ENCODE measurements at regions not wholly inside any gene's neighbourhood (a gene's known extent, or its start where the extent isn't known, plus 50 kb on each side); places are given as distances from the start of the nearest gene placed in this dataset.

DNA sequence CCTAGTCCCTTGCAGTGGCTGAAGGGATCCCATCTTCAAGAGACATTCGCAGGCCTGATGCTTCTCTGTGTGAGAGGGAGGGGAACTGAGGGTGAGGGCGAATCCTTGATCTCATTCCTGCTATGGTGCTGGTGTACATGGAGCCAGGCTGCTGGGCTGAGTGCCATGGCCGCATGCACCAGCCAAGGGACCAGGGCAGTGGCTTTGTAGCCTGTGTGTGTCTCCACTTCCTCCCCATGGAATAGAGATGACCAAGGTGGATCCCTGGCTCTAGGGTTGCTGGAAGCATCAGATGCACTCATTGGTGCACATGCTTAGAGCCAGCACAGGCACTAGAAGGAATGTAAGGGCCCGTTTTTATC, 195.0 kb downstream of the FOXL1 start:
- no peak for DNase-seq (ENCODE audit: low read depth in 2 of 2)

DNA sequence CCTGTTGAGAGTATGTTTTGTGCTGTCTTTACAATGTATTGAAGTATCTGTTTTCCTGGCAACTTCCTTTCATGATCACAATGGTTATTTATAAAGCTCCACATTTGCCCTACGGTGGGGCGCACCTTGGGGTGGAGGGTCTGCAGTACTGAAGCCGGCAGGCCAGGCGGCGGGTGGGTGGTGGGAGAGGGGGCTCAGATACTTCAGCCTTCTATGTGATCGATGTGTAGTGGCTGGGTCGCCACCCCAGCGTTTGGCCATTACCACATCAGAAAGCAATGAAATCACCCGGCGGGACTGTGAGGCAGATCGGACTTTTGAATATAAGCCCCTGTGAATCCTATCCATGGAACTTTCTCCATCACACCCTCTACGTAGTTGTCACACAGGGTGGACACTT, 196.6 kb downstream of the FOXL1 start:
- DNase-seq (ENCODE audit: low read depth in 2 of 2) = no peak

DNA sequence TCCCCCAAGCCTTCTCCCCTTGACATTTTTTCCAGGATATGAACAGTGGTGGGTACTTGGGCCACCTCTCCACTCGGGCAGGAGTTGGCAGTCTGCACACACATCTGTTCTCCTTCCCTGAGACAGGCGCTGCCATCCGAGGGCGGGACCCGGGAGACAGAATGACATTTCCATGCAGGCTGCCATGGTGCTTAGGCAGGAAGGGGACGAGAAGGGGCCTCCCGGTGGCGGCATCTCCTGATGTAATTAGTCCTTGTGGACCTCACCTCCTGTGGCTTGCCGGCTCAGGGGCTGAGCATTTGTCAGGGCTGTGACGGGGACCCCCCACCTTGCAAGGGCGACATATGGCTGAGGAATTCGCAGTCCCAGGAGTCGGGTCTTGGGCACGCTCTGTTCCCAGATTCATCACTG, 197.2 kb downstream of the FOXL1 start:
- DNase-seq (ENCODE audit: low read depth in 2 of 2) = no peak

DNA sequence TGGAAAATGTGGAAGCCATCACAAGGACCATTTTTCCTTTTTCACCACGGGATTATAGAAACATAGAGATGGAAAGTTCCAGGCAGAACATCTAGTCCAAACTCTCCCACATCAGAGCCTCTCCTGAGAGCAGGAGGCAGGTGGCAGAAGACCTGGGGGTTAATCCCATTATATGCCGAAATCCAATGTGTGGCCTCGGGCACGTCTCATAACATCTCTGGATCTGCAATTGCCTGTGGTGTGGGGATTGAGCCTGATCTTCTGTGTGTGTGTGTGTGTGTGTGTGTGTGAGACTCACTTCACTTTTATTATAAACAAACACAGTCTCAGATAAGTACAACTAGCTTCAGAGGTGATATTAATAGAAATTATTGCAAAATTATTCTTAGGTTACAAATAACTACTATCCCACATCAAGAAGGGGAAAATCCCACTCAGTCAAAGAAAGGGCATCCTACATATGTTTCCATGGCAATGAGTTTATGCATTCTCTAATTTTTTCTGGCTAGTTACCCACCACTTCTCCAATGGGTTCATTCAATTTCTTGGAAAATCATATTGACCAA, 199.1 kb downstream of the FOXL1 start:
- no peak for DNase-seq (ENCODE audit: low read depth in 2 of 2)

DNA sequence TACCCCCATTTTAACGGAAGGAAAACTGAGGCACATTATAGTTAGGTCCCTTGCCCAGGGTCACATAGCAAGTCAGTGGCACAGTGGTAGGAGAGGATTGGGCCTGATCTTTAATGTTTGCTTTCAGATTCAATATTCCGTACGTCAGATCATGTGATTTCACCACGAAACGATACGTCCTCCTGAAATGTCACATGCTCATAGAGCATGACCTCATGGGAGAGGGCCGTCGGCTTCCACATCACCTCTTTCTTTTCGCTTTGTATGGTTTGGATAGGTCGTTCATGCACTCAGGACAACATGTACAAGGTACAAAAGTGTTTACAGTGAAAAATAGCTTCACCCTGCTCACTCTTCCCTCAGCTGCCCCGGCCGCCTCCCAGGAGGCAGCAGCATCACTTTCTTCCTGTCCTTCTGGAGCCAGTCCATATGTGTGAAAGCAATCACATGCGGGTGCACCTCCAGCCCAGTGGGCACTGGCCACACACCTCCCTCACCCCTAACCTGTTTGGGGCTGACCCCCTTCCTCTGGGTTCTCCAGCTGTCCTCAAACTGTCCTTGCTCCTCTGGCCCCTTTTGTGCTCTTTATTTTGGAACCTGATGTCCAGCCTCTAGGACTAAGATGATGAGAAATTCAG, 199.9 kb downstream of the FOXL1 start:
- no peak for DNase-seq (ENCODE audit: low read depth in 2 of 2)

DNA sequence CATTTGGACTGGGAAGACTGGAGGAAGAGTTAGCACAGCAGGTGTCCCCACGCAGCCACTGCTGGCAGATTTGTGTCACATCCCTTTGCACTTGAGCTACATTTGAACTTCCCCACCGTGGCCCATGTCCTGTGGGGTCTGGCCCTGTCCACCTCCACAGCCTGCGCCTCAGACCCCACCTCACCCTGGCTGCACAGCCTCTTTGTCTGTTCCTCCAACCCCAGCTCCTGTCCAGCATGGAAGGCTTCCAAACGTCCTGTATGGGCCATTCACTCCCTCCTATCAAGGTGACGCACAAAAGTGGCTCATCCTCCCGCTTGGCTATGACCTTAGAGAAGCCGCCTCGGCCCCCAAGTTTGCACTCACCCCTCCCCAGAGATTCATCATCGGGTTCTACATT, 200.6 kb downstream of the FOXL1 start:
- no peak for DNase-seq (ENCODE audit: low read depth in 2 of 2)

DNA sequence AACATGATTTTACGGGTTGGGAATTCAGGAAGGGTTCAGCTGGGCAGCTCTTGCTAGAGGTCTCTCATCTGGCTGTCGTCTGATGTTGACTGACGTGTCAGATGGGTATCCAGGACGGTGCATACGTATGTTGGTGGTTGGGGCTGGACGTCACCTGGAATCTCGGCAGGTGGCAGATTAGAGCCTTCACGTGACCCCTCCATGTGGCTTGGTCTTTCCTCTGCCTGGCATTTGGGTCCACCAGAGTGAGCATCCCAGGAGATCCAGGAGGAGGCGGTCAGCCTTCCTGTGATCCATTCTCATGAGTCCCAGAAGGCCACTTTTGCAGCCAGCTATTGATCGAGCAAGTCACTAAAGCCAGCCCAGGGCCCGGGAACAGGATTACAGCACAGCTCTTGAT, 202.7 kb downstream of the FOXL1 start:
- DNase-seq (ENCODE audit: low read depth in 2 of 2) = no peak

DNA sequence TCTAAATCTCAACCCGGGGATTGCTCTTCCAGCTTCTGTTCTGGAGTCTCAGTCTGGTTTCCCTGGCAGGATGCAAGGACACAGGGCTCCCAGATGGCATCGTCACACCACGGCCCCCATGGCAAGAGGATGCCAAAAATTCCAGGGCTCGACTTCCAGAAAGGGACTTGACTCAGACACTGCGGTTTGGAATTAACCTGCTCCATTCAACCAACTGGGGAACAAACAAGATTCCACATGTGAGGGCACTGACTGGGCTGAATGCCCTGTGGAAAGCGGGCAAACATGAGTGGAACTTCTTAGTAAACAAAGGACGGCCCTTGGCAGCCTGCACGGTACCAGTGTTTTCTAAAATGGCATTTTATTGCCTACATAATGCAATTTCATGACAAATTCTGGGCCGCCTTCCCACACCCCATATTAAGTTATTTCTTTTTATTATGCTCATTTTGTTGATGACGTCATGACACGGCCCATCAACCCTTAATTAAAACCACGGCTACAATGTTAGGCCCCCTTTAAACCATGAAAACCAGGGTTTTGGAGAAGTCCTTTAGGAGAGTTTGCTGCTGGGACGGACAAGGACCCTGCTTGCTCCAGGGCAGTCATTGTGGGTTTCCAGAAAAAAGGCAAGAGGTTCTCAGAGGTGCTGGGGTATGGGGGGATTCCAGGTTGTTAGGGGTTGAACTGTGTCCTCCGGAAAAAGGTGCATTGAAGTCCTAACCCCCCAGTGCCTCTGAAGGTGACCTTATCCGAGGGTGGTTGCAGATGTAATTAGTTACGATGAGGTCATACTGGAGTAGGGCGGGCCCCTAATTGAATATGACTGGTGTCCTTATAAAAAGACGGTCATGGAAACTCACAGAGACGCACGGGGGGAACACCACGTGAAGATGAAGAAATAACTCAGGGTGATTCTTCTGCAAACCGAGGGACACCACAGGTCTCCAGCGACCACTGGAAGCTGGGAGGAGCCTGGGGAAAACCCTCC, 205.6 kb downstream of the FOXL1 start:
- no peak for DNase-seq (ENCODE audit: low read depth in 2 of 2)

DNA sequence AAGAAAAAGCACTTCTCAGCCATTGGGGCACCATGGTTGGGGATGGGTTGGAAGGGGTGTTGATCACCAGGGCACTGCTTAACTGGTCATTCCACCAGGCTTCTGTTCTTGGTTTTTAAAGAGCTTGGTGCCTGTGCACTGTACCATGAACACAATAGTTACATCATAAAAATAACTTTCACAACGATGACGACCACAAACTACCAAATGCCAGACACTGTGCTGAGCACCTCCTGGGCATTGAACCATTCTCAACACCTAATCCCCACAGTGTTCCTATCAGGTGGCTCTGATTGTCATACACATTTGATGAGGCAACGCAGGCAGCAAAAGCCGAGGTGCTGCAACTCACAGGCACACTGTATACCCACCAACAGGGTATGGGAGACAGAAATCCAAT, 208.0 kb downstream of the FOXL1 start:
- no peak for DNase-seq (ENCODE audit: low read depth in 2 of 2)

DNA sequence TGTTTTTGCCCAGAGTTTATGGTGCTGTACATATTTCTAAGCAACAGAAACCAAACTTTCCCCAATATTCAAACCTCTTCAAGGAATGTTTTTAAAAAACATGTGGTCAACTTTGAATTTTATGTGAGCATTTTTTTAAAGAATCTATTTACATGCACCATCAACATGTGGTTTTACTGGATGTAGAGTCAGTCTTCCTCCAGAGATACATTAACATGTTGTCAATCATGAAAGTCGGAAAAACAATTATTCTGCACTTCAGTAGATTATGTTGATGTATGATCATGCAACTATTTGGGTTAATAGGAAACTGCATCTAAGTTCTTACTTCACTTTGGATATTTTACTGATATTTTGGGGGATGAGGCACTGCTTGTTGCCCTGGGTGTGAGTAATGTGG, 208.6 kb downstream of the FOXL1 start:
- DNase-seq (ENCODE audit: low read depth in 2 of 2) = no peak

DNA sequence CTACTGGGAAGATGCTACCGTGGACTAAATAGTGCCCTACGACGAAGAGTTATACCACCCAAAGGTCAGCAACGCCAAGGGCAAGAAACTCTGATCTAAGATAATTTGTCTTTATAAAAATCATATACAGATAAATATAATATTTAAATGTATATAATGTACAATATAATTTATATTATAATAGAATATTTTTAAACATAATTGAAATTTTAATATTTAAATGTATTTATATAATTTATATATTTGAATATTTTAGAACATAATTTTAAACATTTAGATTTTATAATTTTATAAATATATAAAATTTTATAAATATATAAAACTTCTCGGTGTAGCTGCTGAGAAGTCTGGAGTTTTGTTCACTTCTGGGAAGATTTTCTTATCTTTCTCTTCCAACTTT, 209.2 kb downstream of the FOXL1 start:
- no peak for DNase-seq (ENCODE audit: low read depth in 2 of 2)

DNA sequence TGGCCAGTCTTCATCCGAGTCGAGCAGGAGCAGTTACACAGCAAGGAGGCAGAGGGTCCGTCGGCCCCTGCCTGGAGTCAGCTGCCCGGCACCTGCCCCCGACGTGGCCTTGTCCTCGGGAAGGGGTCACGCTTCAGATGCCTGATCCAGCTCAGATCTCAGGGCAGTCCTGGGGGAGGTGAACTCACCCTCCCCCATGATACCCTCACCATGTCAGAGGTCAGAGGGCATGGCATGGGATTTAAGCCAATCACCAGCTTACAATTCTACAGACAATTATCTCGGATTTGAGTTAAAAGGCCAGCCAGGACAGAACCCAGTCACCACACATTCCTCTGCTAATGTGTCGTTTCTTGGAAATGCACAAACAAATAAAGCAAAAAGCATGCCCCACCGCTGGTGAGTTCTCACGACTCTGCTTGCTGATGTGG, 211.3 kb downstream of the FOXL1 start:
- DNase-seq (ENCODE audit: low read depth in 2 of 2) = no peak

DNA sequence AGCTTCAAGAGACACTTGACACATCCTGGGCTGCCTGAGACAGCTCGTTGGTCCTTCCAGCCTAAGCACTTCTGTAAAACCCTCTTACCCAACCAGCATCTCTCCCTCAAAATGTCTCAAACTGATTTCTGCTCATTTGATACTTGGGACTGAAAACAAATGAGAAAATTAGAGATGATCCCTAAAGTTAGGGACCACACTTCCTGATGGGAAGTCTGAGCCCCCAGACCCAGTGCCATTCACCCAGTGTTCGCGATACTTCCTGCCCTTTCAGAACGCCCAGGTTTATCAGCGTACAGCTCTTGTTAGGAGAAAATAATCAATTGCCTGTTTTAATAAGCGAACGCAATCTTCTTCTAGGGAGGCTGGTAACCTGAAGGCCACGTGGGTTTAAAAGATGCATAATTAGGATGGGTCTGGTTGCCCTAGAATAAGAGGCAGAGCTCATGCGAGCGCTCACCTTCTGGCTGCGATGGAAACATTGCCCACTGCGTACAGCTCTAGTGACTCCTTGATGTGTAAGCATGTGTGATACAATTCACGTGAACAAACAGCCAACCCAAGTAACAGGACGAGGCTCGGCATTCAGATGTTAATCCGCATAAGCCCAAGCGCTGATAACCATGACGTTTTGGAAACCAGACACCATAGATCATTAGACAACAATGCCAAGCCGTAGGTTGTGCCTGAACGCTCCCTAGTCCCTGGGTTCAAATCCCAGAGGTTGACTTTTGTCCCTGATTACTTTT, 213.1 kb downstream of the FOXL1 start:
- DNase-seq (ENCODE audit: low read depth in 2 of 2) = no peak

DNA sequence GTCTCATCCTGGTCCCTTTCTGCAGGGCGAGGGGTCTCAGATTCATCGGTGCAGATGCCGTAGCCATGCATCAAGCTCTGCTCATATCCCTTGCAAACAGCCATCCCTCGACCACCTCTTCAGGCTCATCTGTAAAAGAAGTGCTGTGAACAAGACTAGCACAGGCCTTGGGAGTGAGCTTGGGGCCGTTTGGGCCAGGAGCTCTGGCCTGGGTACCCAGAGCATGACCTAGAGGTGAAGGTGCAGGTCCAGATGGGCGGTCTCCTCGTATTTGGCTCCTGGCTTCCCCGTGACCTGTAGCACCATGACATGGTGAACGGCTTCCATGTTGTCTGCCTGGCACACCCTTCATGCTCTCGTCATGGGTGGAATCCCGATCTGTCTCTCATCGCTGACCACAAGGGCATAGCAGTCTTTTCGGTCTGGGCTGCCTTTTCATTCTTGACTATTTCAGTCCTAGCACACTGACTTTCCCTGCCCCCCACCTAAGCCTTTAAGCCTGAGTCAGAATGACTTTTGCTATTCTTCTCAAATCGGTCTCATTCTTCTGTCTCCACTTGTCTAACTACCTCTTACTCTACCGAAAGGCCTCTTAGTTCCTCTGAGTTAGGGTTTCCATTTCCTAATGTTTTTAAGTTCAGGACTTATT, 216.0 kb downstream of the FOXL1 start:
- DNase-seq (ENCODE audit: low read depth in 2 of 2) = no peak

DNA sequence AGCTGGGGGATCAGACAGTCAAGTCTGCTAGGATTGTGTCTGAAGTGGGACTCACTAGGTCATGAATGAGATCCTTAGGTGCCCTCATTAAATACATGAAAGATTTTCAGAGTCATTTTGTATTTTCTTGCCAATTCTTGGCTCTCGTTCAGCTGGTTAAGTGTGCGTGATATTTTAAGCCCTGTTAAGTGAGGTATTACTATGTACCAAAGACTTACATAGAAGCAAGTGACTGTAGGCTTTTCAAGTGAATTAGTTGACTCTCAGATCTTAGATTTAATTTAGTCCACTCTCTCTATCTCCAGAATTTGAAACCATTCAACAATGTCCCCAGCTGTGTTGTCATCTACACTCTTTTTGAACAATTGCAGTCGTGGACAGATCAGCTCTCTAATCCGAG, 219.4 kb downstream of the FOXL1 start:
- DNase-seq (ENCODE audit: low read depth in 2 of 2) = no peak

DNA sequence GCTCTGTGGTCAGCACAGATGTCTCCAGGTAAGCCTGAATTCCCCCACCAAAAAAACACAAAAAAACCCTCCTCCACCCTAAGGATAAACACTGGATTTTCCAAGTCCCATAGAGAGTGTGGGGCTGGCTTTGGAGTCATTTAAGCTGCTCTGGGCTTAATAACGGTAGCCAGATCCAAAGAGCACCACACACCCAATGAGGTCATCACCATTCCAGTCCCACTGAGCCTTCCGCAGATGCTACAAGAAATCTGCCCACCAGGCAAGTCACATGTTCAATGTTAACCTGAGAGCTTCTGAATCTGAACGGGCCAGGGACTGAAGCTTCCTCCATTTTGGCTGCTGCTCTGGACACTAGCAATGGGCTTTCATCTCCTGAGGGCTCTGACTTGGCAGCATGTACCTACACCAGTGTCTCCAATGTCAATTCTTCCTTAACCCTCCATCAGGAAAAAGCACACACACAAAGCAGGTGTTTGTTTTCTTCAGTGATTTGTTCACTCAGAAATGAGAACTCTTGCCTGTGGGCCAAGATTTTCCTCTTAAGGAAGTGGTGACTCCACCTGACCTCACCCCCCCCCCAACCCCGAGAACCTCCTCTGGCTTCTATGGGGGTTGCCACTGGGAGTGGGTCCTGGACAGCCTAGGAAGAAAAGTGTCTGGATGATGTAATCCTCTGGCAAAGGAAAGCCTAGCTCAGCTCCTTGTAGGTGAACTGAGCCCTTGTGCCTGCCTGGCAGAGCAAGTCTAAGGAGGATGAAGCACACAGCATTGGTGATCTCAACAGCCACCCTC, 220.1 kb downstream of the FOXL1 start:
- no peak for DNase-seq (ENCODE audit: low read depth in 2 of 2)

DNA sequence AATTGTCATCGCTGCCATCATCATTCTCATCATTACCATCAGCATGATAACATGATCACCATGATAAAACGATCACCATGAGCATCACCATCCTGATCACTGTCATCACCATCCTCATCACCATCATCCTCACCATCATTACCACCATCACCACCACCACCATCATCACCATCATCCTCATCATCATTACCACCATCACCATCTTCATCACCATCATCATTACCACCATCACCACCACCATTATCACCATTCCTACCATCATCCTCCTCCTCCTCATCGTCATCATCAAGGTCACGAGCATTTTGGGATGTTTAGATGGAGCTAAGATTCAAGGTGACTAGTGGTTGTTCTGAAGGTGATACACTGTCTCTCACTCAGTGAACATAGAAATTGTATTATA, 221.0 kb downstream of the FOXL1 start:
- no peak for DNase-seq (ENCODE audit: low read depth in 2 of 2)

DNA sequence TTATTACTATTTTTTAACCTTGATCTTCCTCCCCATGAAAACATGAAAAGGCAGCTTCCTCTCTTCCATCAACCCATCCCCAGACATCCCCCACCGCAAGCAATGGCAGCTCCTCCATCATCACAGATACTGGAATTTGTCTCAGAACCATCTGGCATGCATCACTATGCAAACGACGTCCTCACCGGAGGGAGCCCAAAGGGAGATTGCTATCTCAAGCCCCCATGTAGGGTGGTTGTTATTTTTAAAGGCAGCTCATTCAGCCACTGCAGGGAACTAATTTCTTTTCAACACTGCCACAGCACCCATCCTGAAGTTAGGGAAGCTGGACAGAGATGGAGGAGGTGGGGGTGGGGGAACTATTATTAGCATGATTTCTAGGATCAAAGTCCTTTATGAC, 222.5 kb downstream of the FOXL1 start:
- no peak for DNase-seq (ENCODE audit: low read depth in 2 of 2)

DNA sequence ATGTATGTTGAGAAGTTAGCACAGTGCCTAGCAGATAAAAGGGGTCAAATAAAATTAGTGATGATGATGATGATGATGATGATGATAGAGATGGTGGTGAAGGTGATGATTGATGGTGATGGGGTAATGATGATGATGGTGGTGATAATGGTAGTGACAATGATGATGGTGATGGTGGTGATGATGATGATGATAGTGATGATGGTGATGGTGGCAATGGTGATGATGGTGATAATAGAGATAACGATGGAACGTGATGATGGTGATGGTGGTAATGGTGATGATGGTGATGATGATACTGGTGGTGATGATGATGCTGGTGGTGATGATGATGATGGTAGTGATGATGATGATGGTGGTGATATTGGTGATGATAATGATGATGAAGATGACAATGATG, 223.7 kb downstream of the FOXL1 start:
- no peak for DNase-seq (ENCODE audit: low read depth in 2 of 2)

DNA sequence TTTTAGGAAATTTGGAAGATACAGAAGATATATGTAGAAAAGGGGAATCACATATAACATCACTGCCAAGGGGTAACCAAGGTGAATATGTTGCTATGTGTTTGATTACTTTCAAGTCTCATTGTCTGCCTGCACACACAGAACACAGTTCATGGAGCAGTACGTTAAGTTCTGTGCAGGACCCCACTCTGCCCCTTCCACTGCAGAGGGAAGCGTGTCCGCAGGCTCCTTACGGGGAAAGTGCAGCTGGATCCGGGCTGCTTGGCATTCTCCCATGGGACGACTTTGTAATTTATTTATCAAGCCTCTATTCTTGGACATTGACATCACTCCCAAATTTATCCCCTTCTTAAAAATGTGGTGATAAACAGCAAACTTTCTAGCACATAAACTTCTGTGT, 226.8 kb downstream of the FOXL1 start:
- no peak for DNase-seq (ENCODE audit: low read depth in 2 of 2)
